Left lobe of liver (tissue), 2 donors: ENCODE measurements at regions not wholly inside any gene's neighbourhood (a gene's known extent, or its start where the extent isn't known, plus 50 kb on each side); places are given as distances from the start of the nearest gene placed in this dataset.
A peak's percentile ranks its signal among the peaks of the same experiment; 100 is the strongest.

Experiments
- ATAC-seq: fragments of 200-7000 bp; cut with Tn5 transposase; one replicate; pipeline ENCODE4 v1.9.1; 2020; ENCODE audit warnings: mild to moderate bottlenecking, moderate library complexity
- DNase-seq: peaks from one replicate; pipeline ENCODE4 v3.0.0-alpha.2; 2020; ENCODE audit warnings: low spot score
- donor health status: DM: no; HTN: no; CAD: no; lungs with moderate emphysema.
- donor health status: DM: no; HTN: yes; CAD: no.

GRCh38 chr5:68770551-68770950, 323.3 kb upstream of the SLC30A5 start:
- ATAC-seq (peak; percentile 37), DNase-seq (no peak)

GRCh38 chr5:68771221-68771620, 322.6 kb upstream of the SLC30A5 start:
- ATAC-seq (peak; percentile 85), DNase-seq (peak; percentile 49)

GRCh38 chr5:68771732-68772131, 322.1 kb upstream of the SLC30A5 start:
- ATAC-seq (no peak), DNase-seq (no peak)

- DNase-seq (no peak), ATAC-seq (no peak)
Measured at GRCh38 chr5:68776381-68776780, 317.4 kb upstream of the SLC30A5 start.

- DNase-seq (no peak), ATAC-seq (no peak)
Measured at GRCh38 chr5:68777135-68777534, 316.7 kb upstream of the SLC30A5 start.

GRCh38 chr5:68778484-68778883, 315.3 kb upstream of the SLC30A5 start:
- DNase-seq (no peak), ATAC-seq (peak; percentile 54)

GRCh38 chr5:68780299-68780955, 313.4 kb upstream of the SLC30A5 start:
- DNase-seq (no peak), ATAC-seq (no peak)

- no peak for DNase-seq
- peak; percentile 53 for ATAC-seq
Measured at GRCh38 chr5:68793074-68793473, 300.7 kb upstream of the SLC30A5 start.

GRCh38 chr5:68793993-68794392, 299.8 kb upstream of the SLC30A5 start:
- no peak for ATAC-seq
- no peak for DNase-seq

GRCh38 chr5:68795190-68795589, 298.6 kb upstream of the SLC30A5 start:
- ATAC-seq (no peak), DNase-seq (no peak)

- DNase-seq (no peak), ATAC-seq (no peak)
Measured at GRCh38 chr5:68798877-68799843, 294.7 kb upstream of the SLC30A5 start.

- ATAC-seq: peak; percentile 82
- peak; percentile 48 for DNase-seq
Measured at GRCh38 chr5:68802430-68802829, 291.4 kb upstream of the SLC30A5 start.

- DNase-seq: no peak
- ATAC-seq: no peak
Measured at GRCh38 chr5:68803881-68804319, 289.9 kb upstream of the SLC30A5 start.

GRCh38 chr5:68804343-68804742, 289.5 kb upstream of the SLC30A5 start:
- DNase-seq (no peak), ATAC-seq (no peak)

GRCh38 chr5:68805444-68805843, 288.4 kb upstream of the SLC30A5 start:
- ATAC-seq (no peak), DNase-seq (no peak)

GRCh38 chr5:68817632-68818031, 276.2 kb upstream of the SLC30A5 start:
- ATAC-seq (no peak), DNase-seq (no peak)

- ATAC-seq: no peak
- no peak for DNase-seq
Measured at GRCh38 chr5:68818057-68818695, 275.6 kb upstream of the SLC30A5 start.

- ATAC-seq (no peak), DNase-seq (no peak)
Measured at GRCh38 chr5:68818870-68819269, 274.9 kb upstream of the SLC30A5 start.

- no peak for ATAC-seq
Measured at GRCh38 chr5:68821056-68821455, 272.8 kb upstream of the SLC30A5 start.

GRCh38 chr5:68822796-68823195, 271.0 kb upstream of the SLC30A5 start:
- no peak for DNase-seq
- no peak for ATAC-seq

More at GRCh38 chr5:68821056-68821455, 272.8 kb upstream of the SLC30A5 start:
- no peak for DNase-seq

GRCh38 chr5:68823301-68823700, 270.5 kb upstream of the SLC30A5 start:
- ATAC-seq: no peak
- no peak for DNase-seq
